ENCODE measurements at regions not wholly inside any gene's neighbourhood (a gene's known extent, or its start where the extent isn't known, plus 50 kb on each side); places are given as distances from the start of the nearest gene placed in this dataset.
"Not testable (repeated sequence)": the region's sequence is repeated elsewhere in the genome, so short reads cannot be mapped to it uniquely, and the experiment has no call there.

GRCh38 chr3:80890571-80890970 lies 870.9 kb downstream of the GBE1 start:
- DNase-seq = no peak

DNA sequence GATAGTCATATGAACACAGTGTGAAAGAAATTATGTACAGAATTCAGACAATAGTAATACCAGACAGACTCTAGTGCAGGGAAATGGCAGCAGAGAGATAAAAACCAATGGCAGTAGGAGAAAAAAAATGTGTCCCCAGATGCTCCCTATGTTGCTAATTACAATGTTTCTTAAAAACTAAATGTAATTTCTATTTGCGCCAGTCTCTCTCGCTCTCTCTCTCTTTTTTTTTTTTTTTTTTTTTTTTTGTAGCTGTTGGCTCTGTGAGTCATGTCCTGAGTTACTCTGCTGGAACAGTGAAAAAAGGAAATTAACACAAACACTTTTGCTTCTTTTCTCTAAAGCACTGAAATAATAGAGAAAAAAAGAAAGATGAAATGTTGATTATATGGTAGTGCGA lies 871.9 kb downstream of the GBE1 start:
- DNase-seq = no peak

DNA sequence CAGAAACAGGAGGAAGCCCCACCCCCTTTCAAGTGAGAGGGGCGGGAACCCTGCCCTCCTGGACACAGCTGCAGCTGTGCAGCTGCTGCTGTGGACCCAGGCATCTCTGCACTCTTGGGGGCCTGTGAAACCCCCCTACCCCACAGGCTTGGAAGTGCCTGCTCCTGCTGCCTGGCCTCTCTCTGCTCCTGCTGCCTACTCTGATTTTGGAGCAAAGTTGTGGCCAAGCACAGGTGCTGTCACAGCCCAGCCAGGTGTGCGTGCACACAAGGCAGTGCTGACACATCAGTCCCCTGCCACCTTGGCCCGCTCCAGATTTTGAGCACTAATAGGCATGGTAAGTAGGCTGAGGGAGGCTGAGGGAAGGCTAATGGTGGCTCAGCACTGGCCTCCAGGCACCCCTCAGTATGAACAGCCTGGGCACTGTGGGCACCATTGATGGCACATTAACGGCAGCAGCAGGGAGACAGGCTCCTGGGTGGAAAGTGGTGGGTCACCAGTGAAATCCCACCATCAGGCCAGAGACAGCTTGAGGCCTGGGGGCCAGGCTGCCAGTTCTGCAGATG lies 890.9 kb downstream of the GBE1 start:
- no peak for DNase-seq

- no peak for DNase-seq
These were observed 906.0 kb downstream of the GBE1 start for GRCh38 chr3:80855482-80855881.

GRCh38 chr3:80836395-80836794 lies 925.0 kb downstream of the GBE1 start:
- DNase-seq = no peak

DNA sequence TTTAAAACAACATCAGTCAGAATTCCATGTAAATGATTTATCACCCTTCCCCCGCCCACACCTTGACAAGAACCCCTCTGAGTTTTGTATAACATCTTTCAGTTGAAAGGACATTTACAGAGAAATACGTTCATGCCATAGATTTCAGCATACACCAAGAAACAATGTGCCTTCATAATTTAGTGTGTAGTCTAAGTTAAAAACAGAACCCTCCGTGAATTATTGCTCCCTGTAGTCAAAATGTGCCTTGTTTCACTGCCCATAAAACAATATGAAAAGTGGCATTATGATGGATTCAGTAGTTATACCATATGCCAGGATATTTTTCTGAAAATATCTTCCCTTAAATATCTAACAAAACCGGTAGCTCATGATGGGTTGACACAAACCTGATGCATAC lies 953.9 kb downstream of the GBE1 start:
- no peak for DNase-seq

- DNase-seq = no peak
These were observed 954.8 kb downstream of the GBE1 start for GRCh38 chr3:80806673-80807072.

DNA sequence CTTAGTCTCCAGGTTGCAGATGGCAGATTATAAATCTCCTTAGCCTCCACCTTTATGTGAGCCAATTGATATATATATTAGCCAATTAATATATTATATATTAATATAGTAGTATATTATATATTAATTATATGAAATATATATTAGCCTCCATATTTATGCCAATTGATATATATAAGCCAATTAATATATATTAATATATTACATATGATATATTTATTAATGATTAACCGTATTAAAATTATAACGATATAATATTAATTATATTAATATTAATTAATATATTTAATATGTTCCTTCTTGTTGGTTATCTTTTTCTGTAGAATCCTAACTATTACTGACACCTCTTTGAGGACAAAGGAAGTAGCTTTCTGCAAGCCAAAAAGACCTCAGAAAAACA lies 972.5 kb downstream of the GBE1 start:
- no peak for DNase-seq

DNA sequence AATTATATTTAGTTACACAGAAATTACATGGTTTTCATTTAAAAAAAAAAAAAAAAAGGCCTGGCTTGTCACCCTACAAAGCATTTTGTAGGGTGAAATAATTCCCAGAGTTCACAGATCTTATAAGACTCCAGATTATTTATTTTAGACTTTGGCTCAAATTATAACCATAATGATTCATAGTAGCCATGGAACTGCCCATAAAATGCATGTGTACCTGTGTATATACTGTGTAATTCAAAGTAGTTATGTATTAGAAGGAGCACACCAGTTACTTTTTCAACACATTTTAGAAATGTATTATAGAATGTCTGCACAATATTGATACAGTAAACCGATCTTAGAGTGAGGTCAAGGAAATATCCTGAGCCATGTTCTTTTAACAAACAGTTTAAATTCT lies 975.6 kb downstream of the GBE1 start:
- DNase-seq = no peak

DNA sequence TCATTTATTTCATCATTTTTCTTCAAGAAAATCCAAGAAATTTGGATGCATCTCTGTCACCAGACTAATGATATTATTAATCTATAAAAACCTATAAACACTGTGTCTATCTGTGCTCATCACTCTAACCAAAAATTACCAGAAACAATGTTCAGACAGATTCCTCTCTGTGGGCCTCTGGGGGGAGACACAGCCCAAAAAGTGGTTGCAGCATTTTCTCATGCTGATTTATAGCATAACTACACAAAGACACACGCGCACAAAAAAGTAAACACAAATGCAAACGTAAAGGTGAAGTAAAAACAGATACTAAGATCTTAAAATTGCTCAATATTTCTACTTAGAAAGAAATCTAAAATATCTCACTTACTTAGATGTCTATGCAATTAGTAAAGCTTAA lies 976.0 kb downstream of the GBE1 start:
- DNase-seq = no peak

- DNase-seq = peak; percentile 31
These were observed 990.4 kb downstream of the GBE1 start for GRCh38 chr3:80771085-80771484.

DNA sequence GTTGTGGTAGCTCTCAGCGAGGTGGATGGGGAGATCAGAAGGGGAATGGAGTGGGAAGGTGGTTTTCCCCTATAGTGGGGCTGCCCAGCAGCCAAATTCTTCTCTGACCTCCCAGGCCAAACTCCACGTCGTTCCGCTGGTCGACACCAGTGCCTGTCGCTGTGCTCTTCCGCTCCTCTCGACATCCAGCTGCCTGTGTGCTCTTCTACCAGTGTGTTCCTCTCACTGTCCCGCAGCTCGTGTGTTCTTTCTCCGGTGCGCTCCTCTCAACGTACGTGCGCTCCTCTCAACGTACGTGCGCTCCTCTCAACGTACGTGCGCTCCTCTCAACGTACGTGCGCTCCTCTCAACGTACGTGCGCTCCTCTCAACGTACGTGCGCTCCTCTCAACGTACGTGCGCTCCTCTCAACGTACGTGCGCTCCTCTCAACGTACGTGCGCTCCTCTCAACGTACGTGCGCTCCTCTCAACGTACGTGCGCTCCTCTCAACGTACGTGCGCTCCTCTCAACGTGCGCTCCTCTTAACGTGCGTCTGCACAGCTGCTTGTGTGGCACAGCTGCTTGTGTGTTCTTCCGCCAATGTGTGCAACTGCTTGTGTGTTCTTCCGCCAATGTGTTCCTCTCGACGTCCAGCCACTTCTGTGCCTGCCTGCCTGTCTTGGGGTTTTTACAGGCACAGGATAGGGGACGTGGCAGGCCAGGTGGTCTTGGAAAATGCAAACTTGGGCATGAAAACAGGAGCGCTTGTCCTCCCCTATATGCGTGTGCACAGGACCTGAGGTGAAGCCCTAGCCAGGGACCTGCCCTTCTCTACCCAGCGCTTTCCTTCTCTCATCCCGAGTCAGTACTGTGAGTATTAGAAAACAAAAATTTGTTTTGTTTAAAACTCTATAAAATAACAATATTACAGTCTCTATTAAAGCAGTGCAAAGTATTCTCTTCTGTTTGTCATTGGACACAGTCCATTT lies 991.1 kb downstream of the GBE1 start:
- no peak for DNase-seq

DNA sequence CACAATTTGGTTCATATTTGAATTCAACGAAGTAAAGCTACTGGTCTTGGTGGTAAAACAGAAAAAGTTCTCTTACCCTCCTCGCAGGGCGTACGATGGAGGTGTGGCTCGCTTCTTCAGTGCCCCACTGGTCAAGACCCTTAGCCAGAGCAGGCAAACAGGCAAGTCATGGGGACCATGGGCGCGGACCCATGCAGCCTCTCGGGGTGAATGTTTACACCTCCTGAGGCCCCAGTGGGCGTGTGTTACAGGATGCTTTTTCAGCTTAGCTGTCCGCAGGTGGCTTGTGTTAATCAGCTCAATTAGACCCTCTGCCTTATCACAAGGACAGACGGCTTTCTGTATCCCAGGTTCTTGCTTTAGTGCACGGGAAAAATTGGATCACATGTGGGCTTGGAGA lies 991.8 kb downstream of the GBE1 start:
- no peak for DNase-seq

DNA sequence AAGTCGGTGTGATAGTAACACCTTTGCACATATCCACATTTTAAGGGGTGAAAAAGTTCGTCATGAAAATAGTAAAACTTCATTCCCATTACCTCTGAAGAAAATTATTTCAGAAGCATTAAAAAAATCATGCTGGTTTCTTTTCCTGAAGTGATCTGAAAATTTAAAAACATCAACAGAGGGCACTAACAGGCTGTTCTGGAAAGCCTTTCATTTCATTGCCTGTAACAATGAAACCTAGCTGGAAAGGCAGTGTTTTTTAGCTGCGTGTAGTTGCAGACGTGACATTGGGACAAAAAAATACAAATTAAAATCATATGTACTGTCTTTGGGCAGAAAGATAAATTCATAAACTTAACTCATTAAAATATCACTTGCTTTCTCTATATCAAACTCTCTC lies 993.8 kb downstream of the GBE1 start:
- DNase-seq = no peak

DNA sequence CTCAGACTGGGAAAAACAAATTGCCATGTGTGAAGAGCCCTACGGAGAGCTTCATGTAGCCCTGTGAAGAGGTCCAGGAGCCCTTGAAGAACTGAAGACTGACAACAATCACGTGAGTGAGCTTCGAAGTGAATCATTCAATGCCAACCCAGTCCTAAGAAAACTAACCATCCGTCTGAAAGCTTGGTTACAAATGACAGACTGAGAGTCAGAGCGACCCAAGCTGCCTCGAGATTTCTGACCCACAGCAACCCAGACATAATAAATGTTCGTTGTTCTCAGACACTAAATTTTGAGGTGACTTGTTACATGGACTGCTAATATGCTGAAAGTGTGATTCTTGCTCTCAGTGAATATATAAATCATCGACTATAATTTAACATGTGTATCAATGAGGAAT lies 987.2 kb upstream of the ROBO1 start:
- DNase-seq = no peak

GRCh38 chr3:80753021-80753420 lies 985.2 kb upstream of the ROBO1 start:
- no peak for DNase-seq

DNA sequence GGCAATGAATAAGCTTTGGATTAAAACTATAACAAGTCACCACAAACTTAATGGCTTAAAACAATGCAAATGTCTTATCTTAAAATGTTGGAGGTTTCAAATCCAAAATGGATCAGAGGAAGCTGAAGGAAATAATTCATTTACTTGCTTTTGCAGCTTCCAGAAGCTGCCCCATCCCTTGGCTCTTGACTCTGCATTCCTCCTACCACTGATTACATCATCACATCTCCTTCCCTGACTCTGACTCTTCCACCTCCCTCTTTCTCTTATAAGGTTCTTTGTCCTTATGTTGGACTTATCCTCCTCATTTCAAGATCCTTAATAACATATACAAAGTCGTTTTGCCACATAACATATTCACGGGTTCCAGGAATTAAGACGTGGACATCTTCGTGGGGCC lies 982.8 kb upstream of the ROBO1 start:
- no peak for DNase-seq

DNA sequence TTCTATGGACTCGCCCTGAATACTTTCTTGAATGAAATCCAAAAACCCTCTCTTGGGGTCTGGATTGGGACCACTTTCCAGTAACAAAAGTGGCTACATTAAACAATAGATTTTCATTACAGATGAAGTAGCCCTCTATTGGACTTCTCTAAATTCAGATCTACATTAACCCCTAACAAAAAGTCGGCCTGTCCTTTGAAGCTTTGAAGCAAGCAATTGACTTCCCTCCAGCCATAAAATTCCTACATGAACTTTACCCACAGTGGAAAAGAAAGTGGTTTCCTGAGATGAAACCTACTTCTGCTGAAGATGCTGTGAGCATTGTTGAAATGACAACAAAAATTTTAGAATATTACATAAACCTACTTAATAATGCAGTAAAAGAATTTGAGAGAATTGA lies 967.1 kb upstream of the ROBO1 start:
- no peak for DNase-seq

- no peak for DNase-seq
These were observed 966.7 kb upstream of the ROBO1 start for GRCh38 chr3:80734483-80734882.

DNA sequence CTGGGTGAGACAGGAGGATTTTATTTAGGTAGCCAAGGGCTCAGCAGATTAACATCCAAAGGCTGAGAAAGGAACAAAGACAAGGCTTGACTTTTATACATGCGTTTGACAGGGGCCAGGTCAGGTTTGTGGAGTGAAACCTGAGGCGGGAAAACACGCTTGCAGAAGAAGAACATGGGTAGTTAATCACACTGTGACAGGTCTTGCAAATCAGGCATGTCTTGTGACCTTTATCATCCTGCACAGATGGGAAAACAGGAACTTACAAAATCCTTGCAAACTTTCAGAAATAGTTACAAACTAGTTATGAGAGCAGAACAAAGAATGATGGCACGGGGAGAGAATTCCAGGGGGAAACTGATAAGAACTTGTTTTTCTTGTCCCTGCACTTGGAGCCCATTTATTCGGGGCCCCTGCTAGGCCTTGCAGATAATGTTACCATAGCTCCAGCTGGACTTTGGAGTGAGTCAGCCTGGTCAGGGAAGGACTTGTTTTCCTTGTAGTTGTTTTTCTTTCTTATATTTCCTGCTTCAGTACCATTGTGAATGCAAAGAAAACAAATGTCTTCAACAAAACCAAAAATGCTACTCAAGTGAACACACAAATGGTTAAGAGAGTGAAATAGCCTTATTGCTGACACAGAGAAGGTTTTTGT lies 965.9 kb upstream of the ROBO1 start:
- DNase-seq = no peak

GRCh38 chr3:80727561-80727960 lies 959.8 kb upstream of the ROBO1 start:
- not testable (repeated sequence) for DNase-seq

DNA sequence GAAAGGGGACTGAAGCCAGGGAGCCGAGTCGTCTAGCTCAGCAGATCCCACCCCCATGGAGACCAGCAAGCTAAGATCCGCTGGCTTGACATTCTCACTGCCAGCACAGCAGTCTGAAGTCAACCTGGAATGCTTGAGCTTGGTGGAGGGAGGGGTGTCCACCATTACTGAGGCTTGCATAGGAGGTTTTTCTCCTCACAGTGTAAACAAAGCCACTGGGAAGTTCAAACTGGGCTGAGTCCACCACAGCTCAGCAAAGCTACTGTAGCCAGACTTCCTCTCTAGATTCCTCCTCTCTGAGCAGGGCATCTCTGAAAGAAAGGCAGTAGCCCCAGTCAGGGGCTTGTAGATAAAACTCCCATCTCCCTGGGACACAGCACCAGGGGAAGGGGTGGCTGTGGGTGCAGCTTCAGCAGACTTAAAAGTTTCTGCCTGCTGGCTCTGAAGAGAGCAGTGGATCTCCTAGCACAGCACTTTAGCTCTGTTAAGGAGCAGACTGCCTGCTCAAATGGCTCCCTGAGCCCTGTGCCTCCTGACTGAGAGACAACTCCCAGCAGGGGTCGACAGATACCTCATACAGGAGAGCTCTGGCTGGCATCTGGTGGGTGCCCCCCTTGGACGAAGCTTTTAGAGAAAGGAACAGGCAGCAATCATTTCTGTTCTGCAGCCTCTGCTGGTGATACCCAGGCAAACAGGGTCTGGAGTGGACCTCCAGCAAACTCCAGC lies 942.0 kb upstream of the ROBO1 start:
- DNase-seq = not testable (repeated sequence)

- no peak for DNase-seq
These were observed 937.5 kb upstream of the ROBO1 start for GRCh38 chr3:80705290-80705689.
